IMR-90 (cell line): ENCODE measurements at regions not wholly inside any gene's neighbourhood (a gene's known extent, or its start where the extent isn't known, plus 50 kb on each side); places are given as distances from the start of the nearest gene placed in this dataset.

Experiments used
- ATAC-seq: fragments of 200-7000 bp; cut with Tn5 transposase; 2 replicates; pipeline ENCODE4 v1.9.1; 2020; ENCODE audit warnings: low read depth, mild to moderate bottlenecking, moderate library complexity
- BruUV-seq: library from RNA; stranded (reverse); fragments of 400-500 nt; replicated peaks from 2 replicates; lab custom pipeline; 2021; lab: Mats Ljungman, UMichigan
- CTCF ChIA-PET: fragments of 300-600 bp; formaldehyde crosslinking; extraction: SDS; loops from one replicate; lab custom pipeline; 2021; ENCODE audit warnings: antibody characterized with exemption; lab: Yijun Ruan, JAX
- POLR2A ChIA-PET: fragments of 300-600 bp; sonication (Branson Sonifier 250); formaldehyde crosslinking; loops from one replicate; lab custom pipeline; 2022; ENCODE audit warnings: antibody characterized with exemption; ENCODE audit not compliant: unreplicated experiment; lab: Charles Lee
- DNase-seq: peaks from one replicate; pipeline ENCODE4 v3.0.0; 2013
- H2AFZ ChIP-seq: replicated peaks from 2 replicates; pipeline ENCODE3; 2013; ENCODE audit warnings: low read length, mild to moderate bottlenecking; ENCODE audit not compliant: poor library complexity
- H2AK5ac ChIP-seq: 2 replicates; pipeline ENCODE4 v1.6.1; 2013; ENCODE audit warnings: low read depth, low read length, inconsistent platforms
- H2AK9ac ChIP-seq: replicated peaks from 2 replicates; pipeline ENCODE3; 2013; ENCODE audit warnings: mild to moderate bottlenecking, low read depth, low read length, moderate library complexity; ENCODE audit not compliant: poor library complexity
- H2BK120ac ChIP-seq: 2 replicates; pipeline ENCODE4 v1.6.1; 2013; ENCODE audit warnings: low read depth, low read length, inconsistent platforms
- H2BK15ac ChIP-seq: 3 replicates; pipeline ENCODE4 v1.6.1; 2013; ENCODE audit warnings: low read depth, low read length, inconsistent platforms
- H2BK20ac ChIP-seq: 2 replicates; pipeline ENCODE4 v1.6.1; 2013; ENCODE audit warnings: low read depth, mild to moderate bottlenecking, inconsistent platforms, low read length, moderate library complexity
- H2BK5ac ChIP-seq: 2 replicates; pipeline ENCODE4 v1.6.1; 2013; ENCODE audit warnings: mild to moderate bottlenecking, low read depth, low read length, inconsistent platforms; ENCODE audit not compliant: poor library complexity, severe bottlenecking
- H3K14ac ChIP-seq: replicated peaks from 2 replicates; pipeline ENCODE4 v1.6.1; 2013; ENCODE audit warnings: low read depth, low read length, inconsistent platforms
- H3K18ac ChIP-seq: 2 replicates; pipeline ENCODE4 v1.6.1; 2013; ENCODE audit warnings: low read depth, low read length, control low read depth
- H3K23ac ChIP-seq: 2 replicates; pipeline ENCODE4 v1.6.1; 2013; ENCODE audit warnings: low read depth, low read length, inconsistent platforms
- H3K27ac ChIP-seq: 2 replicates; pipeline ENCODE4 v1.5.1; 2013; ENCODE audit warnings: mild to moderate bottlenecking, control low read depth, low read length; ENCODE audit not compliant: insufficient read depth
- H3K27me3 ChIP-seq: 2 replicates; pipeline ENCODE4 v1.6.1; 2013; ENCODE audit warnings: low read length; ENCODE audit not compliant: control insufficient read depth, insufficient read depth
- H3K36me3 ChIP-seq: 2 replicates; pipeline ENCODE4 v1.6.1; 2013; ENCODE audit warnings: low read length, mixed read lengths; ENCODE audit not compliant: control insufficient read depth, insufficient read depth
- H3K4ac ChIP-seq: 2 replicates; pipeline ENCODE4 v1.6.1; 2013; ENCODE audit warnings: low read depth, low read length, inconsistent platforms
- H3K4me1 ChIP-seq: 2 replicates; pipeline ENCODE4 v1.6.1; 2013; ENCODE audit warnings: low read length, mixed read lengths; ENCODE audit not compliant: control insufficient read depth, insufficient read depth
- H3K4me2 ChIP-seq: 2 replicates; pipeline ENCODE4 v1.6.1; 2013; ENCODE audit warnings: low read depth, mild to moderate bottlenecking, control low read depth, low read length, moderate library complexity
- H3K4me3 ChIP-seq: 2 replicates; pipeline ENCODE4 v1.5.1; 2013; ENCODE audit warnings: low read depth, mild to moderate bottlenecking, control low read depth, low read length, moderate library complexity; ENCODE audit not compliant: insufficient read depth
- H3K56ac ChIP-seq: 2 replicates; pipeline ENCODE4 v1.6.1; 2013; ENCODE audit warnings: low read length, inconsistent platforms; ENCODE audit not compliant: insufficient read depth; ENCODE audit errors: extremely low read depth
- H3K79me1 ChIP-seq, 2 experiments: 2 replicates each; pipeline ENCODE4 v1.6.1; 2013; ENCODE audit warnings: low read length in 2 of 2, inconsistent platforms in 1 of 2, low read depth in 1 of 2
- H3K9ac ChIP-seq: 2 replicates; pipeline ENCODE4 v1.6.1; 2013; ENCODE audit warnings: low read depth, low read length, control low read depth
- H3K9me1 ChIP-seq: 2 replicates; pipeline ENCODE4 v1.6.1; 2013; ENCODE audit warnings: low read length, inconsistent platforms; ENCODE audit not compliant: insufficient read depth
- H3K9me3 ChIP-seq: 2 replicates; pipeline ENCODE4 v1.6.1; 2013; ENCODE audit warnings: low read length; ENCODE audit not compliant: control insufficient read depth, insufficient read depth
- H4K20me1 ChIP-seq: 2 replicates; pipeline ENCODE4 v1.6.1; 2013; ENCODE audit warnings: low read length, inconsistent platforms; ENCODE audit not compliant: insufficient read depth
- H4K5ac ChIP-seq: 2 replicates; pipeline ENCODE4 v1.6.1; 2013; ENCODE audit warnings: mild to moderate bottlenecking, low read depth, low read length, control low read depth
- H4K8ac ChIP-seq, 2 experiments: 2 replicates each; pipeline ENCODE4 v1.6.1; 2013; ENCODE audit warnings: low read depth in 2 of 2, low read length in 2 of 2, control low read depth in 1 of 2, inconsistent platforms in 1 of 2
- H4K91ac ChIP-seq: 2 replicates; pipeline ENCODE4 v1.6.1; 2013; ENCODE audit warnings: low read depth, low read length, inconsistent platforms; ENCODE audit not compliant: insufficient read depth
- BHLHE40 ChIP-seq: fragments of 150-350 bp; IDR thresholded peaks from 2 replicates; pipeline ENCODE4 v1.6.1; 2016; ENCODE audit warnings: mild to moderate bottlenecking, low read depth, low read length
- CEBPB ChIP-seq: IDR thresholded peaks from 2 replicates; pipeline ENCODE4 v1.6.1; 2012; ENCODE audit warnings: low read depth, low read length, improper control_type of control experiment
- CHD1 ChIP-seq: IDR thresholded peaks from 2 replicates; pipeline ENCODE4 v1.6.1; 2012; ENCODE audit warnings: low read depth, low read length, improper control_type of control experiment
- CTCF ChIP-seq: conservative IDR thresholded peaks from 2 replicates; pipeline ENCODE4 v1.5.1; 2012; ENCODE audit warnings: mild to moderate bottlenecking, low read depth, low read length, improper control_type of control experiment
- ELK1 ChIP-seq: fragments of 150-350 bp; IDR thresholded peaks from 2 replicates; pipeline ENCODE4 v1.6.1; 2016; ENCODE audit warnings: low read depth, mild to moderate bottlenecking, low read length, moderate library complexity, borderline replicate concordance
- FOS ChIP-seq: fragments of 150-350 bp; IDR thresholded peaks from 2 replicates; pipeline ENCODE4 v1.6.1; 2016; ENCODE audit warnings: low read depth, low read length
- MAFK ChIP-seq: IDR thresholded peaks from 2 replicates; pipeline ENCODE4 v1.6.1; 2012; ENCODE audit warnings: low read depth, low read length, improper control_type of control experiment
- MAZ ChIP-seq: IDR thresholded peaks from 2 replicates; pipeline ENCODE4 v1.6.1; 2012; ENCODE audit warnings: low read depth, mild to moderate bottlenecking, low read length, improper control_type of control experiment, moderate library complexity, borderline replicate concordance
- MXI1 ChIP-seq: IDR thresholded peaks from 2 replicates; pipeline ENCODE4 v1.6.1; 2012; ENCODE audit warnings: low read depth, mild to moderate bottlenecking, low read length, moderate library complexity, borderline replicate concordance
- NFE2L2 ChIP-seq: fragments of 150-350 bp; IDR thresholded peaks from 2 replicates; pipeline ENCODE4 v1.6.1; 2016; ENCODE audit warnings: low read depth, mild to moderate bottlenecking, low read length
- POLR2A ChIP-seq: IDR thresholded peaks from 2 replicates; pipeline ENCODE4 v1.6.1; 2012; ENCODE audit warnings: mild to moderate bottlenecking, low read depth, low read length
- RAD21 ChIP-seq: IDR thresholded peaks from 2 replicates; pipeline ENCODE4 v1.6.1; 2012; ENCODE audit warnings: low read length, improper control_type of control experiment
- RCOR1 ChIP-seq: IDR thresholded peaks from 2 replicates; pipeline ENCODE4 v1.6.1; 2012; ENCODE audit warnings: mild to moderate bottlenecking, low read length, improper control_type of control experiment; ENCODE audit not compliant: insufficient replicate concordance
- RFX5 ChIP-seq: IDR thresholded peaks from 2 replicates; pipeline ENCODE4 v1.8.0; 2012; ENCODE audit warnings: low read depth, mild to moderate bottlenecking, low read length, moderate library complexity
- SMC3 ChIP-seq: fragments of 150-350 bp; IDR thresholded peaks from 2 replicates; pipeline ENCODE4 v1.6.1; 2016; ENCODE audit warnings: low read depth, mild to moderate bottlenecking, antibody characterized with exemption, low read length, moderate library complexity
- USF2 ChIP-seq: fragments of 150-350 bp; IDR thresholded peaks from 2 replicates; pipeline ENCODE4 v1.6.1; 2017; ENCODE audit warnings: mild to moderate bottlenecking, antibody characterized with exemption, low read length, low read depth
- WGBS, 2 experiments: methylation state at CpG; one replicate each; pipeline versions ENCODE4 v1.1.5 to v1.1.7; 2013; ENCODE audit warnings: missing lambda C conversion rate in 2 of 2; ENCODE audit not compliant: insufficient read length in 1 of 2; ENCODE audit errors: extremely low coverage in 2 of 2; 5-methylcytosine and 5-hydroxymethylcytosine counted together
- dilution Hi-C: fragments of 300-500 bp; cut with HindIII; formaldehyde crosslinking; loops from one replicate; pipeline ENCODE4 v1.14.3; 2018; ENCODE audit warnings: low sequenced_read_pairs; ENCODE audit not compliant: unreplicated experiment
- in situ Hi-C: fragments of 300-500 bp; cut with MboI; formaldehyde crosslinking; loops from 3 replicates; pipeline ENCODE4 v1.14.3; 2019; ENCODE audit warnings: low sequenced_read_pairs, inconsistent platforms, mixed read lengths
- intact Hi-C: fragments of 100-400 bp; cut with micrococcal nuclease; formaldehyde crosslinking; loops from 2 replicates; pipeline ENCODE4 v1.10.0; 2022

- H2BK5ac ChIP-seq: no peak overlapping the region
- H4K5ac ChIP-seq: no peak overlapping the region
- no peaks in the 10 kb centered on the region; the same call in 1 of the 2 replicates for H3K9me1 ChIP-seq
- H3K23ac ChIP-seq: no peak overlapping the region
- no peak overlapping the region for H3K27ac ChIP-seq
- no peak overlapping the region for H3K18ac ChIP-seq
- intact Hi-C loops: no loop called here
- H2AK9ac ChIP-seq: no peak overlapping the region
- ATAC-seq (no peak), DNase-seq (no peak)
- H4K8ac ChIP-seq: no peak overlapping the region
- no peak overlapping the region for H3K9ac ChIP-seq
- POLR2A ChIA-PET: no interaction called here
- no peaks in the 10 kb centered on the region for H3K4me1 ChIP-seq
- H4K91ac ChIP-seq: no peak overlapping the region
- H3K27me3 ChIP-seq: no peaks in the 10 kb centered on the region
- in situ Hi-C loops: no loop called here
- no peak overlapping the region for H2AK5ac ChIP-seq
- H3K14ac ChIP-seq: no peak overlapping the region
- TF ChIP-seq POLR2A: no peak
- no peak for TF ChIP-seq BHLHE40
- TF ChIP-seq SMC3: no peak
- no peak for TF ChIP-seq USF2
- TF ChIP-seq ELK1: no peak
- TF ChIP-seq CHD1: no peak
- no peak for TF ChIP-seq CEBPB
- TF ChIP-seq MAFK: no peak
- no peak for TF ChIP-seq RFX5
- TF ChIP-seq CTCF: no peak
- no peak for TF ChIP-seq RCOR1
- TF ChIP-seq FOS: no peak
- TF ChIP-seq MXI1: no peak
- no peak for TF ChIP-seq NFE2L2
- TF ChIP-seq MAZ: no peak
- no peak for TF ChIP-seq RAD21
- no peak overlapping the region for H3K4me3 ChIP-seq
- WGBS, 2 experiments: 74% methylated on average over 2 of the region's 14 CpGs; no CpG with 5 or more reads in 1 of the 2 experiments
- dilution Hi-C loops: no loop called here
- H4K20me1 ChIP-seq: no peaks in the 10 kb centered on the region
- no peak overlapping the region for H2BK120ac ChIP-seq
- CTCF ChIA-PET: no interaction called here
- no peaks in the 10 kb centered on the region for H3K36me3 ChIP-seq
- no TSS peak for BruUV-seq
- H2BK20ac ChIP-seq: no peak overlapping the region
- no peaks in the 10 kb centered on the region for H3K79me1 ChIP-seq
- no peaks in the 10 kb centered on the region for H3K9me3 ChIP-seq
- no peak overlapping the region for H2BK15ac ChIP-seq
- no peak overlapping the region for H3K56ac ChIP-seq
- H3K4me2 ChIP-seq: no peak overlapping the region
- no peak overlapping the region for H2AFZ ChIP-seq
- H3K4ac ChIP-seq: no peak overlapping the region
These were observed 83.9 kb upstream of the YWHAQ start for GRCh38 chr2:9714630-9715214.
